ENCODE measurements at regions not wholly inside any gene's neighbourhood (a gene's known extent, or its start where the extent isn't known, plus 50 kb on each side); places are given as distances from the start of the nearest gene placed in this dataset.

- TF ChIP-seq, protein P1, sequence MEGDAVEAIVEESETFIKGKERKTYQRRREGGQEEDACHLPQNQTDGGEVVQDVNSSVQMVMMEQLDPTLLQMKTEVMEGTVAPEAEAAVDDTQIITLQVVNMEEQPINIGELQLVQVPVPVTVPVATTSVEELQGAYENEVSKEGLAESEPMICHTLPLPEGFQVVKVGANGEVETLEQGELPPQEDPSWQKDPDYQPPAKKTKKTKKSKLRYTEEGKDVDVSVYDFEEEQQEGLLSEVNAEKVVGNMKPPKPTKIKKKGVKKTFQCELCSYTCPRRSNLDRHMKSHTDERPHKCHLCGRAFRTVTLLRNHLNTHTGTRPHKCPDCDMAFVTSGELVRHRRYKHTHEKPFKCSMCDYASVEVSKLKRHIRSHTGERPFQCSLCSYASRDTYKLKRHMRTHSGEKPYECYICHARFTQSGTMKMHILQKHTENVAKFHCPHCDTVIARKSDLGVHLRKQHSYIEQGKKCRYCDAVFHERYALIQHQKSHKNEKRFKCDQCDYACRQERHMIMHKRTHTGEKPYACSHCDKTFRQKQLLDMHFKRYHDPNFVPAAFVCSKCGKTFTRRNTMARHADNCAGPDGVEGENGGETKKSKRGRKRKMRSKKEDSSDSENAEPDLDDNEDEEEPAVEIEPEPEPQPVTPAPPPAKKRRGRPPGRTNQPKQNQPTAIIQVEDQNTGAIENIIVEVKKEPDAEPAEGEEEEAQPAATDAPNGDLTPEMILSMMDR (conservative IDR thresholded peaks at IDR 0.05 in 1 of 2, IDR thresholded peaks at IDR 0.05 in 1 of 2; ENCODE audit: low read depth in 1 of 2, low read length in 2 of 2), result no peak
- TF ChIP-seq EZH2 (IDR thresholded peaks at IDR 0.05; ENCODE audit: low read length, missing control alignments), result no peak
These were observed 511.4 kb upstream of the B3GAT1 start for GRCh38 chr11:134923441-134923840.
